Subcutaneous abdominal adipose tissue (tissue), 5 donors: ENCODE measurements at regions not wholly inside any gene's neighbourhood (a gene's known extent, or its start where the extent isn't known, plus 50 kb on each side); places are given as distances from the start of the nearest gene placed in this dataset.

ENCODE experiments used
- H3K27ac ChIP-seq: one replicate; pipeline ENCODE4 v1.7.0; 2013; ENCODE audit warnings: low read depth, mild to moderate bottlenecking, inconsistent platforms, low read length, moderate library complexity
- H3K27me3 ChIP-seq, 5 donors: one replicate each; pipeline ENCODE4 v1.7.0; 2013; ENCODE audit warnings: low read length in 5 of 5, inconsistent platforms in 1 of 5; ENCODE audit not compliant: control insufficient read depth in 5 of 5, insufficient read depth in 4 of 5
- H3K36me3 ChIP-seq, 5 donors: one replicate each; pipeline ENCODE4 v1.7.0; 2013; ENCODE audit warnings: low read length in 5 of 5; ENCODE audit not compliant: control insufficient read depth in 5 of 5, insufficient read depth in 5 of 5
- H3K4me1 ChIP-seq, 5 donors: one replicate each; pipeline ENCODE4 v1.7.0; 2013; ENCODE audit warnings: low read length in 5 of 5, mild to moderate bottlenecking in 3 of 5, moderate library complexity in 1 of 5; ENCODE audit not compliant: control insufficient read depth in 5 of 5, insufficient read depth in 5 of 5
- H3K4me3 ChIP-seq, 5 donors: one replicate each; pipeline ENCODE4 v1.7.0; 2013; ENCODE audit warnings: low read length in 5 of 5, low read depth in 1 of 5
- H3K9ac ChIP-seq, 5 donors: one replicate each; pipeline ENCODE4 v1.7.0; 2013; ENCODE audit warnings: low read length in 5 of 5, mild to moderate bottlenecking in 4 of 5, moderate library complexity in 3 of 5
- H3K9me3 ChIP-seq, 5 donors: one replicate each; pipeline ENCODE4 v1.7.0; 2013; ENCODE audit warnings: low read length in 5 of 5; ENCODE audit not compliant: control insufficient read depth in 5 of 5
- donor health status: healthy.
- donor health status: healthy.
- donor health status: healthy.
- donor health status: healthy.
- donor health status: healthy.

DNA sequence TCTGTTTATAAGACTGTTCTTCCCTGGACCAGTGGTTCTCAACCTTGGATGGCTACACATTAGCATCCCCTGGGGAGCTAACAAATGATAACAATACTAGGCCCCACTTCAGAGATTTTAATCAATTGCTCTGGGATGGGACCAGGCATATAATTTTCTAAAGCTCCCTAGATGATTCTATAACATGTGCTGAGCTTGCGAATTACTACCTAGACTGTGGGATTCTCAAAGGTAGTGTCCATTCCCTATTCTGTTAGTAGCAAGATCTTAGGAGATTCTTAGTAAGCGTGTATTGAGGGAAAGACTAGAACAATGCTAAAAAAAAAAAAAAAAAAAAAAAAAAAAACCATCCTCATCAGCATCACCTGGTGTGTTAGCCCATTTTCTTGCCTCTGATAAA lies 412.0 kb upstream of the CDH5 start:
- Histone ChIP-seq H3K27ac (no peak overlapping the region), H3K4me3 (no peak overlapping the region), H3K36me3 (no peaks in the 10 kb centered on the region), H3K9ac (no peak overlapping the region), H3K4me1 (no peaks in the 10 kb centered on the region), H3K9me3 (no peaks in the 10 kb centered on the region), H3K27me3 (peaks cover 0 to 3% (median 0%) of the 10 kb centered on the region in 5 donors)

DNA sequence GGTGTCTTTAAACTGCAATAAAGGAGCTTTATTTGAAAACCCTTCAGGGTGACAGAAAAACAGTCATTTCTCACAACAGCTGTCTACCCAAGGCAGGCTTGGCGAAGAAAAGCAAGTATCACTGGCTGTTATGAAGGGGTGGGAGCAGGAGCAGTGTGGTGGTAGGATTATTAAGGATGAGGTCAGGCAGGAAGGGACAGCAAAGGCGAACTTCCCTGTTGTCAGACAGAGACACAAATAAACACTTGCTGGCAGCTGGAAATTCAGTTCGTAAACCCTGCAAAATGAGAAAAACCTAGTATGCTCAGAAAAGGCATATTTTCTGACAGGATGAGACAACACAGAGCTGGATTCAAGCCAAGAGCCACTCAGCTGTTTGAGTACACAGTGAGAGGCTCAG lies 416.3 kb upstream of the CDH5 start:
- Histone ChIP-seq H3K36me3 (no peaks in the 10 kb centered on the region), H3K9me3 (no peaks in the 10 kb centered on the region), H3K4me3 (no peak overlapping the region), H3K4me1 (no peaks in the 10 kb centered on the region), H3K27ac (no peak overlapping the region), H3K9ac (no peak overlapping the region), H3K27me3 (peaks cover 0 to 3% (median 0%) of the 10 kb centered on the region in 5 donors)

DNA sequence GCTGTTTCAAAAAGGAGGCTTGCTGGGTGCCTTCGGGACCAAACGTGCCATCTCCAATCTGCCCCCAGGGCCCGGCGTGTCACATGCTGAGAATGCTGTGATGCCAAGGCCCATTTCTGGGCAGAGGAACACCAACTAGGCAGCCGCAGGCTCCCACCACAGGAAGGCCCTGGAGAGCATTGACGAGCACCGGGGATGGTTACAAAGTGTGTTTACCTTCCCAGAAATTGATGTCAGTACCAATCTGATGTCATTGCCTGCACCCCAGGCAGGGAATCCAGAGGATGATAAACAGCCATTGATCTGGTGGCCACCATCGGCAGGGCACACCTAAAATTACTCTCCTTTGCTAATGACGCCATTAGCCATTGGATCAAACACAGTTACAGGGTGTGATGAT lies 418.1 kb upstream of the CDH5 start:
- Histone ChIP-seq H3K9me3 (no peaks in the 10 kb centered on the region), H3K4me3 (no peak overlapping the region)

DNA sequence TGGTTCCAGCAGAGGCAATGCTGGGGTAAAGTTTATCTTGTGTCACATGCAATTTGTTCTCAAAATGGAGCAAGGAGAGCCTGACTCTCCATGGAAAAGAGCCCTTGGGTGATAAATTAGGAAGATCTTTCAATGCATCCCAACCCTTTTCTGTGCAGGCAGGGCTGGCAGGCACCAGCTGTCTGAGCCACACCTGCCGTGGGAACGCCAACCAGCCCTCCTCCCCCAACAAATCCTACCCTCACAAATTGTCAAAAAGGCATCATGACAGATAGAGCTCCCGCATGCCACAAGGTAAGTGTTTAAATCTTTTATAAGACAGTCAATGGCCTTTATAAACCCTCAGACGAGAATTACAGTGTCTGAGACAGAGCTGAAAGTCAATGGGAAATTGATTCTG lies 418.5 kb upstream of the CDH5 start:
- H3K27ac ChIP-seq, result no peak overlapping the region
- H3K9ac ChIP-seq, result no peak overlapping the region
- no peaks in the 10 kb centered on the region for H3K9me3 ChIP-seq
- H3K36me3 ChIP-seq, result no peaks in the 10 kb centered on the region
- H3K4me1 ChIP-seq, result no peaks in the 10 kb centered on the region
- no peak overlapping the region for H3K4me3 ChIP-seq
- H3K27me3 ChIP-seq, result no peaks in the 10 kb centered on the region

More for the DNA sequence above, 418.1 kb upstream of the CDH5 start:
- Histone ChIP-seq H3K9ac (no peak overlapping the region), H3K27ac (no peak overlapping the region), H3K4me1 (no peaks in the 10 kb centered on the region), H3K27me3 (no peaks in the 10 kb centered on the region), H3K36me3 (no peaks in the 10 kb centered on the region)

DNA sequence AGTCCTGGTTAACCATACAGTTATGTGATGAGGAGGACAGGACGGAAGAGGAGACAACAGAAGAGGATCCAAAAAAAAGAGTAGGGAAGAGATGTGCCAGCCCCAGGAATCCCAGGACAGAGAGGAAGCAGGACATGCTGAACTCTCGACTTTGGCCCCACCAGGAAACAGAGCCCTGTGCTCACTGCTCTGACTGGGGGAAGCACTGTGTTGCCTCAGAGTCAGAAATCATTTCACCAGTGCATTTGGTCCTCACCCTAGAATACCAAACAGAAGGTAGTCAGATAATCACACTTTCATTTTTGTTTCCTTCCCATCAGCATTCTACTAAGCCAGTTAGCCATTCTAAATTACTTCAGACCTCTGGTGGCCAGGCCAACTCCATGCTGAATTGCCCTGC lies 421.0 kb upstream of the CDH5 start:
- Histone ChIP-seq H3K4me1 (no peaks in the 10 kb centered on the region), H3K9me3 (no peaks in the 10 kb centered on the region), H3K9ac (no peak overlapping the region), H3K27me3 (no peaks in the 10 kb centered on the region), H3K27ac (no peak overlapping the region), H3K36me3 (no peaks in the 10 kb centered on the region), H3K4me3 (no peak overlapping the region)

DNA sequence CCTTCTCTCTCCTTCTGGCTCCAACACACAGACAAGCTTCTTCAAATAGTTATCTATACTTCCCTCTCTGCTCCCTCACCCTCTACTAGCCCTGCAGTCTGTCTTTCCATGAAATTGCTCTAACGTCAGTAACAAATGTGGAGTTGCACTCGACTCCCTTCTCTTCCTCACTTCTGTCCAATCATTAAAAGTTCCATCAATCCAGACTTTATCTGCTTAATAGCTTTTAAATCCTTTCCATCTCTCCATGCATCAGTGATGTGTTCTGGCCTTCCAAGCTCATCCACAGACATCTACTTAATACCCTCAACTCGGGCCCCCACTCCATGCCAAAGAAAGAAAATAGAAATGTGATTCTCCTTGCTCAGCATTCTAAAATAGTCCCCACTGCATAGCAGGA lies 422.1 kb upstream of the CDH5 start:
- Histone ChIP-seq H3K27ac (no peak overlapping the region), H3K9ac (no peak overlapping the region), H3K4me1 (no peaks in the 10 kb centered on the region), H3K36me3 (no peaks in the 10 kb centered on the region), H3K4me3 (no peak overlapping the region), H3K9me3 (no peaks in the 10 kb centered on the region), H3K27me3 (no peaks in the 10 kb centered on the region)

DNA sequence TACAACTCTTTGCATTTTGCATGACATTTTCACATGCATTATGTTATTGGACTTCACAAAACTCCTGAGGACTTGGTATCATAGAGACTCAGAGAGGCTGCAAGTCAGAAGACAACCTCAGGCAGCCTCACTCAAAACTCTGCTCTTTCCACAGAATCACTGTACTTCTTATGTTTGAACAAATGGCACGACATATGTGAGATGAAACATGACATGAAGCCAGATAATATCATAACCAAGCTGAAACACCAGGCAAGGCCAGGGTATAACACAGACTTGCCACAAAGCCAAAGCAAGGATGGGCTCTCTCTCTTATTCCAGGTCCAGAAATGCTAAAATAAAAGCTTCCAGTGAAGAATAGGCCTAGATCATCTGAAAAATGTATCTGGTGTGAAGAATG lies 425.8 kb upstream of the CDH5 start:
- no peak overlapping the region for H3K9ac ChIP-seq
- H3K27ac ChIP-seq, result no peak overlapping the region
- no peaks in the 10 kb centered on the region for H3K36me3 ChIP-seq
- no peaks in the 10 kb centered on the region for H3K4me1 ChIP-seq
- no peak overlapping the region for H3K4me3 ChIP-seq
- no peaks in the 10 kb centered on the region for H3K9me3 ChIP-seq
- H3K27me3 ChIP-seq, result no peaks in the 10 kb centered on the region

DNA sequence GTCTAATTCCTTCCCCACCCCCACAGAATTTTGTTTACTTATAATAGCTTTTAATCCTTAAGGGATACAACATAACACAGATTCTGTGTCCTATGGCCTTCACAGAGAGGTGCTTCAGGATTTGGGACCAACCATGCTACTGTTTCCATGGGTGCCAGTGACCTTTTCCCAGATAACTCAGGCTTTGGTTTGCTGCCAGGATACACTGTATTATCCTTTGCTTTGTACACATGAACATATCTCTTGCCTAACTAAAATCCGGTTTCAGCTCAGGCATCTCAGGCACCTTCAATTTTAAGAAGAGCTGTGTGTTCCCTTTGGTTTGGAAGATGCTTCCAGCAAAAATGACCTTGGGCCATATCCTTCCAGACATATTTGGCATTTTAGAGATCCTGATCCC lies 428.4 kb upstream of the CDH5 start:
- H3K4me1 ChIP-seq, result no peaks in the 10 kb centered on the region
- H3K27me3 ChIP-seq, result no peaks in the 10 kb centered on the region
- no peak overlapping the region for H3K27ac ChIP-seq
- no peak overlapping the region for H3K4me3 ChIP-seq
- H3K36me3 ChIP-seq, result no peaks in the 10 kb centered on the region
- H3K9ac ChIP-seq, result no peak overlapping the region
- H3K9me3 ChIP-seq, result no peaks in the 10 kb centered on the region

DNA sequence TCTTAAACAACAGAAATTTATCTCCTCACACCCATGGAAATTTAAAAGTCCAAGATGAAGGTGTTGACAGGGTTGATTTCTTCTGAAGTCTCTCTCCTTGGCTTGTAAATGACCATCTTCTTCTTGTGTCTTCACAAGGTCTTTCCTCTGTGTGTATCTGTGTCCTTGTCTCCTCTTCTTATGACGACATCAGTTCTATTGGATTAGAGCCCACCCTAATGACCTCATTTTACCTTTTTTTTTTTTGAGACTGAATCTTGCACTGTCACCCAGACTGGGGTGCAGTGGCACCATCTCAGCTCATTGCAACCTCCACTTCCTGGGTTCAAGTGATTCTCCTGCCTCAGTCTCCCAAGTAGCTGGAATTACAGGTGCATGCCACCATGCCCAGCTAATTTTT lies 429.0 kb upstream of the CDH5 start:
- no peak overlapping the region for H3K27ac ChIP-seq

DNA sequence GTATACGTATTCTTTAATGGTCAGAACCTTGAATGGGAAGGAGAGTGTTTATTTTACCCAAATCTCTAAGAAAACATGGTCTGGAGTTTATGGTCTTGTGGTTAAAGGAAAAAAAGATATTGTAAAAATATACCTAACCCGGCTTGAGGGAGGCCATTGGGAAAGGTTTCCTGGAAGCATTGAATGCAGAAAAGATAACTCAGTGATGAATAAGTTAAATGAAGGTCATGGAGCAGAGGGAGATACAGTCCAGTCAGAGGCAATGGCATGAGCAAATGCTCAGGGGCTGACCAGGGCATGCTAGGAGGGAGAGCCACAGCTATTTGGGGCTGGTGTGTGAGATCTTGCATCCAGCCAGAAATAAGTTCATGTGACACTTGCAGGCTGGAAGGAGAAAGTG lies 430.4 kb upstream of the CDH5 start:
- Histone ChIP-seq H3K9ac (no peak overlapping the region), H3K36me3 (no peaks in the 10 kb centered on the region)

More for the DNA sequence above, 429.0 kb upstream of the CDH5 start:
- Histone ChIP-seq H3K9ac (no peak overlapping the region), H3K4me1 (no peaks in the 10 kb centered on the region), H3K27me3 (no peaks in the 10 kb centered on the region), H3K4me3 (no peak overlapping the region), H3K9me3 (no peaks in the 10 kb centered on the region), H3K36me3 (no peaks in the 10 kb centered on the region)

DNA sequence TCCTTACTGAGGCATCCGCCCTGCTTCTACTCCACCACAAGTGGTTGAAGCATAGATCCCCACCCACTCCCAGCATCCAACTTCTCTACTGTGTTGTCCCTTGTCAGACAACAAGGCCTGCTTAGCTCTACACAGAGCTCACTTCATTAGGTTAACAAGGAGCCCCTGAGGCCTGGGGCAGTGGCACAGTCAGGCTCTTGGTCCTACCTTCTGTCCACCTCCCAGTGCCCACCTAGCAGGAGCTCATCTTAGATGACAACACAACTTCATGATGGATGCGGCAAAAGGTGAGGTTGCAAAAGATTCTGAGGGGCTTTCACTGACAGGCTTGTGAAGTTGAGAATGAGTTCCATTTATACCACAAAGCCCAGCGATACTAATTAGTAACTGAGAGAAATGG lies 432.0 kb upstream of the CDH5 start:
- Histone ChIP-seq H3K4me1 (no peaks in the 10 kb centered on the region), H3K36me3 (no peaks in the 10 kb centered on the region), H3K27me3 (no peaks in the 10 kb centered on the region), H3K9ac (no peak overlapping the region), H3K4me3 (no peak overlapping the region), H3K27ac (no peak overlapping the region), H3K9me3 (no peaks in the 10 kb centered on the region)

More for the DNA sequence above, 430.4 kb upstream of the CDH5 start:
- Histone ChIP-seq H3K4me1 (no peaks in the 10 kb centered on the region), H3K27ac (no peak overlapping the region), H3K27me3 (no peaks in the 10 kb centered on the region), H3K4me3 (no peak overlapping the region), H3K9me3 (no peaks in the 10 kb centered on the region)
